ENCODE measurements at regions not wholly inside any gene's neighbourhood (a gene's known extent, or its start where the extent isn't known, plus 50 kb on each side); places are given as distances from the start of the nearest gene placed in this dataset.

DNA sequence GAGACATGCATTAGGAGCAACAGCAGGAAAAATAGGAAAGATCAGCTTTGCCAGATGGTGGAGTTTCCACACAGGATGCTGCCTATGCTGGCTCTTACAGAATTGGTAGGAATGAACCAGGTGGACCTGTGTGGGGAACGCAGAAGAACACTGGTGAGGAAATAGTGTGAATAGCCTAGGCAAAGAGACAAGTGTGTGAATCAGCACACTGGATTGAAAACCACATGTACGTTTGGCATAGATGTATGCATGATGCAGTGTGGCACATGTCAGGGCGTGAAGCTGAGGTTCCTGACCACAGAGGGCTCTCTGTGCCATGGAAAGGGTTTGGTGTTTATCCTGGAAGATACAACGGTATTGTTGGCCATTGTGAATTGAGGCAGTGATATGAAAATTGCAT is 156.5 kb upstream of the SLC10A2 start:
- DNase-seq (ENCODE audit: low read depth): peak; percentile 23
- TF ChIP-seq, protein P1, sequence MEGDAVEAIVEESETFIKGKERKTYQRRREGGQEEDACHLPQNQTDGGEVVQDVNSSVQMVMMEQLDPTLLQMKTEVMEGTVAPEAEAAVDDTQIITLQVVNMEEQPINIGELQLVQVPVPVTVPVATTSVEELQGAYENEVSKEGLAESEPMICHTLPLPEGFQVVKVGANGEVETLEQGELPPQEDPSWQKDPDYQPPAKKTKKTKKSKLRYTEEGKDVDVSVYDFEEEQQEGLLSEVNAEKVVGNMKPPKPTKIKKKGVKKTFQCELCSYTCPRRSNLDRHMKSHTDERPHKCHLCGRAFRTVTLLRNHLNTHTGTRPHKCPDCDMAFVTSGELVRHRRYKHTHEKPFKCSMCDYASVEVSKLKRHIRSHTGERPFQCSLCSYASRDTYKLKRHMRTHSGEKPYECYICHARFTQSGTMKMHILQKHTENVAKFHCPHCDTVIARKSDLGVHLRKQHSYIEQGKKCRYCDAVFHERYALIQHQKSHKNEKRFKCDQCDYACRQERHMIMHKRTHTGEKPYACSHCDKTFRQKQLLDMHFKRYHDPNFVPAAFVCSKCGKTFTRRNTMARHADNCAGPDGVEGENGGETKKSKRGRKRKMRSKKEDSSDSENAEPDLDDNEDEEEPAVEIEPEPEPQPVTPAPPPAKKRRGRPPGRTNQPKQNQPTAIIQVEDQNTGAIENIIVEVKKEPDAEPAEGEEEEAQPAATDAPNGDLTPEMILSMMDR (conservative IDR thresholded peaks at IDR 0.05; ENCODE audit: control insufficient read depth, insufficient read depth, low read depth, low read length): no peak
- no peak overlapping the region for H3K4me3 ChIP-seq (ENCODE audit: control insufficient read depth, low read depth, low read length)

GRCh38 chr13:103218253-103218652 is 152.0 kb upstream of the SLC10A2 start:
- H3K4me3 ChIP-seq (ENCODE audit: control insufficient read depth, low read depth, low read length): no peak overlapping the region
- DNase-seq (ENCODE audit: low read depth): peak; percentile 5
- TF ChIP-seq, protein P1 (conservative IDR thresholded peaks at IDR 0.05; ENCODE audit: control insufficient read depth, insufficient read depth, low read depth, low read length): no peak

DNA sequence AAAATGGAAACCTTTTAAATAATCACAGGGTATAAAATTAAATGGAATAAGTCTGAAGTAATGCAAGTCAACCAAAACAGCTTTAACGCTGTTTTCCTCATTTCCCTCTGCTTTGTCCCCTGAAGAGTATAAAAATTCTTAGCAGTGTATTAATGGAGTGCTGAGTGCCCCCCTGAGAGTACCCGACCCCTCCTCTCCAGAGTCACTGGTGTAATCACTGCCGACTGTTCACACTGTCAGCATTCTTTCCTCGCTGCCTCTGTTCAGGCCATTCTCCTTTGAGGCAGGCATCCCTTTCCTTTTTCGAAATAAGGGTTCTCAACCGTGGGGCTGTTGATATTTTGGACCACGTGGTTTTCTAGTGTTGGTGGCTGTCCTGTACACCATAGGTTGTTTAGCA is 146.9 kb upstream of the SLC10A2 start:
- no peak overlapping the region for H3K4me3 ChIP-seq (ENCODE audit: control insufficient read depth, low read depth, low read length)
- no peak for DNase-seq (ENCODE audit: low read depth)
- TF ChIP-seq, protein P1 (conservative IDR thresholded peaks at IDR 0.05; ENCODE audit: control insufficient read depth, insufficient read depth, low read depth, low read length): no peak

GRCh38 chr13:103210348-103210747 is 144.1 kb upstream of the SLC10A2 start:
- TF ChIP-seq, protein P1 (conservative IDR thresholded peaks at IDR 0.05; ENCODE audit: control insufficient read depth, insufficient read depth, low read depth, low read length): no peak
- no peak for DNase-seq (ENCODE audit: low read depth)
- no peak overlapping the region for H3K4me3 ChIP-seq (ENCODE audit: control insufficient read depth, low read depth, low read length)

DNA sequence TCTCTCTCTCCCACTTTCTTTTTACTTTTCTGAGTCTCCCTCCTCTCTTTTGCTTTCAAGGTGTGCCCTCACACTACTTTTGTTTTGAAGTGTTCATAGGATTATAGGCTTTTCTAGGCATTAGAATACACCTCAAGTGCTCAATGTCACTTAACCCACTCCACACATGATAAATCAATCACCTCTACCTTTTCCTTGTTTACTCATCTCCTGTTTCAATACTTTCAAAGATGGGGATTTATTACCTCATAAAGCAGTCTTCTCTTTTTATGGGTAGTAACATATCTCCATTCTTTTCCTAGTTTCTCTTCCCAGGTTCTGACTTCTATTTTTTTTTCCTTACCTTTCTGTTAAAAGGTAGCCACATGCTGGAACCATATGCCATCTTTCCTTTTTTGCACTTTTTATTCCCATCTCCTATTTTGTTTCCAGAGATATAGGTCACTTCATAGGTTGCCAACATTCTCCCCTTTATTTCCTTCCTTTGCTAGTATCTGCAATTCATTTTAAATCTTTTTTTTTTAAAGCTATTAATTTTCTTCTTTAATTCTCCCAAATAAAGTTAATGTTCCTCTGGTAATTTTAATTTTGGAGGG is 137.6 kb upstream of the SLC10A2 start:
- H3K4me3 ChIP-seq (ENCODE audit: control insufficient read depth, low read depth, low read length): no peak overlapping the region
- TF ChIP-seq, protein P1 (conservative IDR thresholded peaks at IDR 0.05; ENCODE audit: control insufficient read depth, insufficient read depth, low read depth, low read length): no peak
- no peak for DNase-seq (ENCODE audit: low read depth)

- TF ChIP-seq, protein P1 (conservative IDR thresholded peaks at IDR 0.05; ENCODE audit: control insufficient read depth, insufficient read depth, low read depth, low read length): no peak
- no peak for DNase-seq (ENCODE audit: low read depth)
- H3K4me3 ChIP-seq (ENCODE audit: control insufficient read depth, low read depth, low read length): no peak overlapping the region
These were observed 134.1 kb upstream of the SLC10A2 start for GRCh38 chr13:103200118-103200885.
